GM18867 (cell line): ENCODE measurements at regions not wholly inside any gene's neighbourhood (a gene's known extent, or its start where the extent isn't known, plus 50 kb on each side); places are given as distances from the start of the nearest gene placed in this dataset.
"Not testable (repeated sequence)": the region's sequence is repeated elsewhere in the genome, so short reads cannot be mapped to it uniquely, and the experiment has no call there.

Experiments used
- ATAC-seq: cut with Tn5 transposase; IDR thresholded peaks from one replicate; pipeline ENCODE4 v1.9.1; 2021; ENCODE audit warnings: mild to moderate bottlenecking, moderate library complexity; ENCODE audit not compliant: unreplicated experiment

GRCh38 chr2:59770651-59771050, 782.8 kb downstream of the BCL11A start:
- ATAC-seq = no peak

DNA sequence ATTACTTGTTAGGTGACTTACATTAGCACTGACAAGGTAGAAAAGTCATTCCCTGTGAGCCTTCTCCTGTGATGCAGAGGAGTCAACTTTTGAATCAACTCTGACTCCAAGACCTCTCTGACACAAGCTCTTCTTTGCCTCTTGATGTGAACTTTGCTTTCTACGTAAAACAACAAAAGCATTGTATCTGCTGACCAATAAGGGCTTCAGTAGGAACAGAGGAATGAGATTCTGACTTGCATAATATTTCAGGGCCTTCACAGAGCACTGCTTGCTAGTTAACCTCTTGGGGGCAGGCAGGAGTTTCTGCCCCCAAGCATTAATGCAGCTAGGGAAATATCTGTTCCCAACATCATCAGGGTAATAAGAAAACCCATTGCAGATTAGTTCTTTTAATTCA, 791.5 kb downstream of the BCL11A start:
- ATAC-seq = no peak

DNA sequence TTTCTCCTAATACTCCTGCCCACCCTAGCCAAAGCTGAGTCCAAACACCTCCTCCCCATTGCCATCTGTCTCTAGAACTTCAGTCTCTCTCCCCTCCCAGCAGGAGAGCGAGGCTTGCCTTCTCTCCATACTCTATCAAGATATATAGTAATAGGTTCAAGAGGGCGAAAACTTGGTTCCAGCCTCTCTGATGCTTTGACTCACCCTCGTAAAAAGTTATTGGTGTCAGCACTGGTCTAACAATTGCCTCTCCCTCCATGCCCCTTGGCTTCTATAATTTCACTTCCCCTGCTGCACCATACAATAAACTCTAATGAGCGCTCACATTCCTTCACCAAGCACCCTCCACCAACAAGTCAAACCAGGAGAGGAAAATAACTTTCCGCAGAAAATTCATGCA, 797.3 kb downstream of the BCL11A start:
- ATAC-seq = no peak

GRCh38 chr2:59754011-59754735, 799.3 kb downstream of the BCL11A start:
- ATAC-seq = no peak

- no peak for ATAC-seq
Measured at GRCh38 chr2:59752512-59752911, 800.9 kb downstream of the BCL11A start.

DNA sequence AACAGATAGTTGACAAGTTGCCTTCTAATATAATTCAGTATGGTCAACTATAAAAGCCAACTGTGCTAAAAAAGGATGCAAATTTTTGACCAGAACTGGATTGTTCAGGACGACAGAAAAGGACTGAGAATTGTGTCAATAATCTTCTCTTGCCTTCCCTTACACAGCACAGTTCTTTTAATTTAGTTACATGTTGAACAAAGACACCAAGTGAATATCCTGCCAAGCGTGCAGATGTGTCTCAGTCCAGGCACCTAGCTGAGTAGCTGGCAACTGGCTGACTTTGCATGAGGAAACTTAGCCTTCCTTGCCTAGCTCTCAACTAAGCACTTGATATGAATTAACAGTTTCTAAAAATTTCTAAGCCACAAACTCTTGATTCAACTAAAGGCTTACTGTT, 801.4 kb downstream of the BCL11A start:
- ATAC-seq = no peak

- not testable (repeated sequence) for ATAC-seq
Measured at GRCh38 chr2:59751214-59751613, 802.2 kb downstream of the BCL11A start.

GRCh38 chr2:59746291-59746690, 807.2 kb downstream of the BCL11A start:
- ATAC-seq = no peak

- ATAC-seq = no peak
Measured at GRCh38 chr2:59745085-59745484, 808.4 kb downstream of the BCL11A start.

GRCh38 chr2:59744436-59744835, 809.0 kb downstream of the BCL11A start:
- ATAC-seq = no peak

GRCh38 chr2:59741840-59742239, 811.6 kb downstream of the BCL11A start:
- no peak for ATAC-seq

- ATAC-seq = no peak
Measured at GRCh38 chr2:59739166-59739565, 814.3 kb downstream of the BCL11A start.

DNA sequence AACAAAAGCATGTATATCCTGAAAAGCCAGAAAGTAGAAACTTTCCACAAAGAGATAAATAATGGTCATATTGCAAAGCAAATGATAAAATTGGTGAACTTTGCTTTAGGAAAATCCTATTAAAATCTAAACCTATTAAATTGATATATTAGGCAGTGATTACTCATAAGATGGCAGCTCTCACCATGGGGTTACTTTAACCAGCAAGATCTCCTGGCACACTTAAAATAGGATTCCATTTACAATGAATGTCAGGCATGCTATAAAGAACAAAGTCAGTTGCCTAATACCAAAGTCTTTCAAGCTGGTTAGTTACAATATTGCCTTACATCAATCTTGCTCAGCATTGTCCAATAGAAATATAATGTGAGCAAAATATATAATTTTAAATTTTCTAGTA, 816.2 kb downstream of the BCL11A start:
- no peak for ATAC-seq

DNA sequence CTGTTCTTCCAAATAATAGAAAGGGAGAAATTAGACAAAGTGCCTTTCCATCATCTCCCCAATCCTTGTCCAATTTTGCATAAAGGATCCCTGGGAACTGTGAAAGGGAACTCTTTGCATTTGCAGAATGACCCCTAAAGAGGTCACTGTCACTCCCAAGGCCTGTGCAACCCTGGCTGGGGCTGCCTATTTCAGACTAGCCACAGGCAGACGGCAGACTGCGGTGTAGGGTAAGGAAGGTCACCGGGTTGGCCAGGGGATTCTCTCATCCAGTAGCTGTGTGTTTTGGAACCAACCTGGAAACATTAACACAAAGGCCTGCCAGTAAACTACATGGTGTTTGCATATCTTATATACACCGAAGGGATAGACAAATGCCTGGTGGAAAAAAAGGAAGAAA, 818.7 kb downstream of the BCL11A start:
- ATAC-seq = no peak

DNA sequence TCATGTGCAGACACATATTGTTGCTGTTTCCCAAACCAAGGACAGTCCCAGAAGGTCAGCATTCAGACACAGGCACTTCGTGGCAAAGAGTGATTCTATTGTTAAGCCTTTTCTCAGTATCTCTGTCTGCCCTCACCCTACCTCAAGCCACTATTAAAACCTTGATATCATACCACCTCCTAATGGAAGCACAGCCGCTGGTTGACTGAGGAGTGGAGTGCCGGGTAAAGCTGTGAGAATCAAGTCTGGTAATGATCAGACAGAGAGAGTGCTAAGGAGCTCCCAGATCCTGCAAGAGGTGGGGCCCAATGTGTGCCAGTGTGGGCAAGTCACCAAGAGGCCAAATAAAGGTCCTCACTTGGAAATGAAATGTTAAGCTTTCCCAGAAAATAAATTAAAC, 819.5 kb downstream of the BCL11A start:
- no peak for ATAC-seq

- no peak for ATAC-seq
Measured at GRCh38 chr2:59733567-59733930, 819.9 kb downstream of the BCL11A start.

DNA sequence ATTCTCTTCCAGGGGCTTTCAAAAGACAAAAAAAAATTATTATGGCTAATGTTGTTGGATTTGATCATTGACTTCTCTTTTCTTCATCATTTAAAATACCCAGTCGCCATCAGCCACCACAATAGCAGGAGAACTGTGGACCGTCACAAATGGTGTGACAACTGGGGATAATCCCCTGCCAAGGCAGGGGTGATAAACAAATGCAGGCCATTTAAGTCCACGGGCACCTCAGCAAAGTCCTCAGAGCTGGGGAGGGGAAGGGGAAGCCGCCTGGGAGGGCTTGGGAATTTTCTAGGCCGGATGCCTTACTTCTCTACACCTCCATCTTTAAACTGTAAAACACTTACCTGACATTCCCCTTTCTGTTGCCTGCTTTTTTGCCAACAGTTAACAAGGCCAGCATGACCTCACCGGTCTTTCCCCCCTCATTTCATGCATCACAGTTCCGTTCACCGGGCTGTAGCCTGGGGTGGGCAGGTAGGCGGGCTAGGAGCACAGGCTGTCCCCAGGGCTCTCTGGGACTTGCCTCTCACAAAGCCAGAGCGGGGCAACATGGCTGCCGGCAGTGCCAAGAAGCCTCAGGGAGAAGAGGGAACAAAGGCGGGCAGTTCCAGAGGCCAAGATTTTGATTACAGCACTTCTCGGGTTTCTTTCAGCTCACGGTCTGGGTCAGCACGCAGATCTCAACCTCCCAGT, 820.4 kb downstream of the BCL11A start:
- ATAC-seq = no peak

GRCh38 chr2:59727121-59727590, 826.3 kb downstream of the BCL11A start:
- ATAC-seq = no peak

GRCh38 chr2:59726228-59727120, 827.0 kb downstream of the BCL11A start:
- ATAC-seq = peak; percentile 75

DNA sequence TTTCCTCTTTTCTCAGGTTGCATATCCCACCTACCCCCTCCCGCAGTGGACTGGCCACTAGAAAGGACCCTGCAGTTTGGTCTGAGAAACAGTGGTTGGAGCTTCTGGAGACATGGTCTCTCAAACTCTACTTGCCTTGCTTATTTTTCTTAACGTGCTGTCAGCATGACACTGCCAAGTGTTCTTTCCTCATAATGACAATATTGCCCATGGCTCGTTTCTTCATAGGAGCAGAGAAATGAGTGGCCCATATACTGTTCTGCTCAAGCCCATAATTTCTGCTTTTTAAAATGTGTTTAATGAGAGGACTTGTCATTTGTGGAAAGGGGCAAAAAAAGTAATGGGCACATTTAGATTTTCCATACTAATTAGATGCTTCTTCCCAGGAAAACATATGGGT, 828.7 kb downstream of the BCL11A start:
- ATAC-seq = no peak

- no peak for ATAC-seq
Measured at GRCh38 chr2:59720296-59720866, 833.1 kb downstream of the BCL11A start.
